EH (cell line): ENCODE measurements at regions not wholly inside any gene's neighbourhood (a gene's known extent, or its start where the extent isn't known, plus 50 kb on each side); places are given as distances from the start of the nearest gene placed in this dataset.

Source experiments
- DNase-seq: peaks from one replicate; pipeline ENCODE4 v3.0.0-alpha.2; 2015; ENCODE audit warnings: low read depth

DNA sequence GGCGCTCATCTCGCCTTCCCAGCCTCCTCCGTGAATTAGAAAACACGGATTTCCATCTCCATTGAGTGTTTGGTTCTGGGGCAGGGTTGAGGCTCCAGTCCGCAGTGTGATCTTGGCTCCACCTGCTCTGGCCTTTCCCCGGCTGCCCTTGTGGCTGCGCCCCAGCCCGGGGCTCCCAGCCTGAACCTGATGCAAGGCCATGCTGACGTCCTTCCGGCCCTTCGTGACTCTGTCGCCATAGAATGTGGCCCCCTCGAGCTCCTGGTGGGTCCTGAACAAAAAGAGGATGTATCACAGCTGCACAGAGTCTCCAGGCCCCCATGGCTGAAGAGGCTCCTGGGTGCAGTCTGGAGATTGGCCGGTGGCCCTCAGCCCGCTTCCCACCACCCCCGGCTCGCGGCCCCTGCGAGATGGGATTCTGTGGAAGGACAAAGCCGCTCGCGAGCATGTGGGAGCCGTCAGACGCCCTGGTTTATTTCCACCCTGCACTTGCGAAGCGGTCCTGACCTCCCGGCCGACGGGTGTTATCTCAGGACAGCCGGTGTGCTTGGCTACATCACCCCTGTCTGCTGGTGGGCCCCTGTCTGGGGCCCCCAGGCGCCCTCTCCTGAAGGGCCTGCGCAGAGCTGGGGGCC lies 1214.0 kb downstream of the BRD1 start:
- DNase-seq, result no peak

DNA sequence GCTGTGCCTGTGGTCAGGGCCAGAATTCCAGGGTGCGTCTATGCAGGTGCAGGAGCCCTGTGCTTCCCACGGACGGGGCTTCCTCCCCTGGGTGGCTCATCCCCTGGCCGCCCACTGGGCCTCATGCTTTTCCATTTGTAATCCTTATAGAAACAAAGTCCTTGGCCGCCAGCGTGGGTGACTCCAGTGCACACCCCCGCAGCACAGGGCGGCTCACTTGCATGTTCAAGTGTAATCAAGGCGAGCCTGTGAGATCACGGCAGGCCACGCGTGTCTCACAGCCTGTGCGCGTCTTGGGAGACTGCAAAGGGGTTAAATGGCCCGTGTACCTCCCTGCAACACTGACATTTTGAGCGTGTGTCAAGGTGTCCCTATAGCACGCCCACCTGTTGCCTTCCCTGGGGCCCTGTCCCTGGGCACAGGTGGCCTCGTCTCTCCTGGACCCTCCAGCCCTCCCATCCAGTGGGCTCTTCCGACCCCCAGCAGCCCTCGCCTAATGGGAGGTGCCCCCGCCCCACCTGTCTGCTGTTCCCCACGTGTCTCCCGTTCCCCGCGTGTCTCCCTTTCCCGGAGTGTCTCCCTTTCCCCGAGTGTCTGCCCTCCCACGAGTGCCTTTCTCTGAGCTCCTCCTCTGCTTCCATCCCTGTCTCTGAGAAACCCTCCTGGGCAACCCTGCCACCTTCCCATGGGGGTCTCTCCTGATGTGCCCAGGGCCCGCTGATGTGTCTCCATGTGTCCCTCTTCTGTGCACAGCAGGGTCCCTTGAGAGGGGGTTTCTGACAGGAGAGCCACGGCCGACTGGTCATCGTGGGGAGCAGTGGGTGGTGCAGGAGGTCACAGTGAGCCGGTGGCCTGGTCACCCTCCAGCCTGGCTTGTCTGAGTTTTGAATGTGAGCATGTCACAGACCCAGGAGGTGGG lies 1215.3 kb downstream of the BRD1 start:
- no peak for DNase-seq

DNA sequence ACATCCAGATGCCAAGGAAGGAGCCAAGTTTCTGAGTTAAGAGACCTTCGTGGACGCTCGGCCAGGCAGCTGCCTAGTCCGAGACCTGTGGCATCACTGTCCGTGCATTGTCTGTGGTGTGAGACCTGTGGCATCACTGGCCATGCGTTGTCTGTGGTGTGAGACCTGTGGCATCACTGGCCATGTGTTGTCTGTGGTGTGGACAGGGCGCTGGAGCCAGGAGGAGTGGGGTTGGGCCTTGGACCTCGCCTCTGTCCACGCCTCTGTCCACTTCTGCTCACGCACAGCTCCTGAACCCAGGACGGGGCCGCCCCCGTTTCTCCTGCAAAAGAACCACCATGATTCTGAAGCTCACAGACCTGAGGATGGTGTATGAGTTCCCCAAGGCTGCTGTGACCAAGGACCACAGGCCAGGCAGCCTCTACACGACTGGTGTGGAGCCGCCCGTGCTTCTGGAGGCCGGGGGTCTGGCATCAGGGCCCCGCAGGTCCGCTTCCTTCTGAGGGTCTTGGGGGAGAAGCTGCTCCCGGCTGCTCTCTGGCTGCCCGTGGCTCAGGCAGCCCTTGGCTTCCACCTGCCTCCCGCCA lies 1218.3 kb downstream of the BRD1 start:
- no peak for DNase-seq

DNA sequence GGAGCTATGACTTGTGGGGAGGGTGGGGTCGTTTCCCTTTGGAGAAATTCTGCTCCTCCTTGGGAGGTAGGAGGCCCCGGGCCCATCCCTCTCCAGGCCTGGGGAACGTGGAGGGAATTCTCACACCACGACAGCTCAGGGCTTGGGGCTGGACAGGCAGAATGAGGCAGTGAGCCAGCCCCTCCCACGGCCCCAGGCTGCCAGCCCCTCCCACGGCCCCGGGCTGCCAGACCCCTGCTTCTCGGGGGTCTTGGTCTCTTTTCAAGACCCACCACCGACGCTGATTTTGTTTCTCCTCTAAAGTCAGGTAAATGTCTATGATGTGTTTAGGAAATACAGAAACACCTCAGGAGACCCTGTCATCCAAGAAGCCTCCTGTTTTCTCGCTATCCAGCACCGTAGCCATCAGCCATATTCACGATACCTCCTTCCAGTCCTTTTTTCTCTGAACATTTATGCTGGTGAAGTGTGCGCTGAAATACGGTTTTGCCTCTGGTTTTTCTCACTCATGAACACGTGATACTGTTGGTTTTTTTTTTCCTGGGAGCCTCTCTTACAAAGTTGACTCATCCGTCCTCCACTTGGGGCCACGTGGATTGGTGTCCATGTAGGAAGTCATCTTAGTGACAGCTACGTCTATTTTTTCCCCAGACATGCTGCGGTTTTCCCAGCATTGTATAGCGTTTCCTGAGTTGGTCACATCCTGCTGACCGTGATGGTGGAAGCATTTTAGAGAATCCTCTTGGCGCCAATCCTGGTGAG lies 1219.6 kb downstream of the BRD1 start:
- no peak for DNase-seq

DNA sequence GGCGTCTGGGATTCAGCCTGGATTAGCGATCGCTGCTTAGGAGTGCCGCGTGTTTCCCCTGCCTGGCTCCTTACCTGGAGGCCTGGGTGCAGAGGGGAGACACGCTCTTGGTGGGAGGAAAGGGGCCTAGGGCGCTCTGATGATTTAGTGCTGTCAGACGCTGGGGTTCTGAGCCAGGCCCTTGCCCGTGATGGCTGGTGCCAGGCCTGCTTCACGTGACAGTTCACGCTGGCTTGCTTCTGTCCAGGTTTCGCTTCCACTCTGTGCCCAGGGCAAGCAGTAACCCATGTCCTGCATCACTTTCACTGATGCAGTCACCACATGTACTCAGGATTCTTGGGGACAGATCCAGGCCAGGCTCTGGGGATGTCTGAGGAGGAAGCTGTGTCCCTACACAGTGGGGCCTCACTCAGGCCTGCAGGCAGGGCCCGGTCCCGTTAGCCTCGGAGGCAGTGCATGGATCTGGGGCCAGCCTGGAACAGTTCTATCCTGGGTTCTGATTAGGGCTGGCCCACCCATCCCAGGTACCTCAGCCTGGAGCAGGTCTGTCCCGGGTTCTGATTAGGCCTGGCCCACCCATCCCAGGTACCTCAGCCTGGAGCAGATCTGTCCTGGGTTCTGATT lies 1220.9 kb downstream of the BRD1 start:
- DNase-seq, result no peak

DNA sequence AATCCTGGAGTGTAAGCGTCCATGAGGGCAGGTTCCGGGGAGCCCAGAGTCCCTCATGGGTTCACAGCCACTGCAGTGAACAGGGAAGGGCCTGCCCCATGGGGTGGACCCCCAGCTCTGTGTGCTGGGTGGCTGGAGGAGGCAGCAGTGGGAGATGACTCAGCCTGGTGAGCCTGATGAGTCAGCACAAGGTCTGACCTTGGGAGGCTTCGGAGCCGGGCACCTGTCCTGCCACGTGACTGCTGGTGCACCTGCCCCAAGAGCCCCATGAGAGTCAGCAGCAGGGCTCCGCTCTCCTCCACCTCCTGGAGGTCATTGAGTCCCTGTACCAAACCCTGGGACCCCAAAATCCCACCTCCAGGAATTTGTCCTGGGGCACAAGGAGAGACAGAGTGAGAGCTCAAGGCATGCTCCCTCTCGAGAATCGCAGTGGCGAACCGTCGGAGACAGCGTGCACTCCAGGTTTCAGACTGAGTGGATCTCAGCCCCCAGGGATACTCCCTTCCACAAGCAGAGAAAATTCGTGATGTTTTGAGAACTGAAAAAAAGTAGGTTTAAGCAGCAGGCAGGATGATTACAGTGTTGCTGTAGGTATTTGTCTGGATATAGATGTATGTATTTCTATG lies 1221.7 kb downstream of the BRD1 start:
- DNase-seq, result no peak

DNA sequence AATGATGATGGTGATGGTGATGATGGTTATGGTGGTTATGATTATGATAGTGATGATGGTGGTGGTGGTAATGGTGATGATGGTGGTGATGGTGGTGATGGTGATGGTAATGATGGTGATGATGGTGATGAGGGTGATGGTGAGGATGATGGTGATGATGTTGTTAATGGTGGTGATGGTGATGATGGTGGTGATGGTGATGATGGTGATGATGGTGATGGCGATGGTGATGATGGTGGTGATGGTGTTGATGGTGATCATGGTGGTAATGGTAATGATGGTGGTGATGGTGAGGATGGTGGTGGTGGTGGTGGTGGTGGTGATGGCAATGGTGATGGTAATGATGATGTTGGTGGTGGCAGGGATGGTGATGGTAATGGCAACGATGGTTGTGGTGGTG lies 1222.5 kb downstream of the BRD1 start:
- DNase-seq, result no peak

DNA sequence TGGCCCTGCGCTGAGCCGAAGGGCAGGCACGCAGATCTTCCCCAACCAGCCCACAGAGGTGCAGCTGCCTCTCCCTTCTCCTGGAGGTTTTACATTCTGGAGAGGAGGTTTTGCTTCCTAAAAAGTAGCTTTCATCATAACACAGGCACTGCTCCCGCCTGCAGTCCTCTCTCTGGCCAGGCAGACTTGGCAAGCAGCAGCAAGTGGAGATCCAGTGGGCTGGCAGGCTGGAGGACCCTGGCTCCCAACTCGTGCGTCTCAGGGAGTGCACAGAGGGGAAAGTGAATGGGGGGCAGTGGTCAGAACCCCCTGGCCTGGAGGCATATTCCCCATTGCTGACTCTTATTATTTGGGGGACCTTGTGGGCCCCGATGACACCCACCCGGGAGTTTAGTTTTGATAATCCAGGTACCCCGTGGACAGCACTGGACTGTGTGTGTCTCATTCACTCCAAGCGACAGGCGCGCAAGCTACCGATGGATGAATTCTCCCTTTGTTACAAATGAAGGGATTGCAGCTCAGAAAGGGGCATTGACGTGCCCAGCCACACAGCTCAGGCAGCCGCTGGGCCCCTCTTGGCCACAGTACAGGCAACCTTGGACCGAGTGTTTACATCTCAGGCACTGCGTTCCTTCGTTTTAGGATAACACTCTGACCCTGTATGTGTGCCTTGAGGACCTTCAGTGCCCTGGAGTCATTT lies 1223.9 kb downstream of the BRD1 start:
- no peak for DNase-seq

DNA sequence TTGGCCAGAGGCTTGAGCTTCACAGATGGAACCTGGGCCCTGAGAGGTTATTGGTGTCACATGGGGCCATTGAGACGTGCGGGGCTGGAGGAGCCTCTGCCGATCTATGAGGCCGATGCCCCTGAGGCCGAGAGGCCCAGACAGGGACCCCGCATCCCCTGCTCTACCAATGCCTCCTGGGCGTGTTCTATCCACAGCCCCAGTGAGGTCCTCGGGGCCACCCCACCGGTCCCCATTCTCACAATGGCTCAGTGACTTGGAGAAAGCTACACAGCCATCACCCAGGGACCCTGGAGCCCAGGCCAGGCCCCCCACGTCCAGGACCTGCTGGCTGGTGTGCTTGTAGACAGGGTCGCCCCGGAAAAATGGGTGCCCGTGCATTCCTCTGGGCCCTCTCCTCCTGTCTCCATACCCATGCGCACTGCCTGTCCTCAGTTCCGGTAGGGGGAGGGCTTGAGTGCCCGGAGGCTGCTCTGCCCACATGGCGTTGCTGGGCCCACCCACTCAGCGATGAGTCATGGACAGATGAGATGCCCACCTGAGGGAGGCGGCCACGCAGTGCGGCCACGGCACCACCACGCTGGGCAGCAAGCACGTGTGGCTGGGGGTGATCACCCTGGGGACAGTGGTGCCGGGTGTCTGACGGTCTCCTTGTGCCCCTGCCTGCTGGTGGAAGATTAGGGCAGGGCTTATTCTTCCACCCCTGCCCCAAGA lies 1224.7 kb downstream of the BRD1 start:
- DNase-seq, result no peak

DNA sequence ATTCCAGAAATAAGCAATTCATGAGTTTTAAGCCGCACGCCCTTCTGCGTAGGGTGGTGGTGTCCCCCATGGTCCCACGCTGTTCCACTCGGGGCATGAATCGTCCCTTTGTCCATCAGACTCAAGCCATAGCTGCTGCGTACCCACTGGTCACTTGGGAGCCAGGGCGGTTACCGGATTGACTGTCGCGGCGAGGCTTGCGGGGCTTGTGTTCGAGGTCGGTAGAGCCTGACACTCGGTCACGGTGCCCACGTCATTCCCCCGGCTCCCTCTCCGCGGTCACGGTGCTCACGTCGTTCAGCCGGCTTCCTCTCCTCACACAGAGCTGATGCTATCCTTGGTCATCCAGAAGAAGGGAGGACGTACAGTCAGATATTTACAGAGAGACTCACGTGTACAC lies 1227.0 kb downstream of the BRD1 start:
- no peak for DNase-seq

DNA sequence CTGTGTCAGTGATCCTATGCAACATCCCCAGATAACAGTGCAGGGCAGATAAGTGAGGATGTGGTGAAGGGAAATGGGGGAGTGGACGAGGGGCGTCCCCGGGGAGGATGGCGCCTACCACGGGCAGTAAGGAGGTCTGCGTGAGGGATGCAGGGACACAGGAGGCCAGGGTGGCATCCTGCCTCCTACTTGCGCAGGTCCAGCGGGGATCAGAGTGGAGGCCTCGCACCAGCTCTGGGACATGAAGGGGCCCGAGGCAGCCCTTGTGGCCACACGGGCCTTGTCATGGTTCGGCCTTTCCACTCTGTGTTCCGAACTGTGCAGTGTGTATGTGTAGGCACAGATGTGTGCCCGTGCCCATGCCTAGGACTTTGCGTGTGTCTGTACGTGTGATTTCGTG lies 1227.5 kb downstream of the BRD1 start:
- no peak for DNase-seq

DNA sequence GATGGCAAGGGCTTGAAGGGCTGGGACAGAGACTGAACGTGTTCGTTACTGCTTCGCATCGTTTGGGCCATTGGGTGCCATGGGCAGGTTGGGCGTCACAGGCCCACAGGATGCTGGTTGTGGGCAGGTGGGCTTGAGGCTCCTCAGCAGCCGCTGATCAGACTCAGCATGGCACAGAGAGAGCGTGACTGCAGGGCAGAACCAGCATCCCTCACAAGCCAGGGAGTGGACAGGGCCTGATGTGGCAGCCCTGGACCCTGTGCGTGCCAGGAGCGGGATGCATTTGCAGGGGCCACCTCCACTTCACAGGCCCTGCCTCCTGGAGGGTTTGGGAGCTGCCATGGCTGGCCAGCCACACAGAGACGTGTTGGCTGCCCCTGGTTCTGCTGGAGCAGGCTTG lies 1228.3 kb downstream of the BRD1 start:
- no peak for DNase-seq

DNA sequence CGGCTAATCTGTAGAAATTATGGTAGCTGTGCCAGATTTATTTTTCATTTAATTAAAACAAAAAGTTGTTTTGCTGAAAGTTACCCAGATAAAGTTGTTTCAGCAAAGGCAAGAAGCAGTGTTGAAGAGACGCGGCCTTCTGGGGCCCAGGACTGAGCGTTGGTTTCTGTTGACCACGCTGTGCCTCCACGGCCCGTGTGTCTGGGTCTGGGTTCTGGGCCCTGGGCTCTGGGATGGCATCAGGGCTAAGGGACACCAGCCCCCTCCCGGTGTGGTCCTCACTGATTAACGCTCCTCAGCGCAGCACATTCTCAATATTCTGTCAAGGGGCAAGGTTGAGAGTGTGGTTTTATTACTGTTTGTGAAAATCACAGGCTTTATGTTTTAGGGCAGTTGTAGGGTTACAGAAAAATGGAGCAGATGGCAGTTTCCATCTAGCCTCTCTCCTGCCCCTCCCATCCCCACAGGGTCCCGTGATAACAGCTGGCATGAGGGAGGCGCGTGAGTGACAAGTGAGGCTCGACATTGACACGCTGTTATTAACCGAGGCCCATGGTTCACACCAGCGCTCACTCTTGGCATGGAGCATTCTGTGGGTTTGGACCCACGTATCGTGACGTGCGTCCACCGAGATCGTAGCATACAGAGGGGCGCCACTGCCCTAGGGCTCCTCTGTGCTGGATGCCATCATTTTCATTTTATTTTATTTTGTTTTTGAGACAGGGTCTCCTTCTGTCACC lies 1231.4 kb downstream of the BRD1 start:
- DNase-seq, result no peak

DNA sequence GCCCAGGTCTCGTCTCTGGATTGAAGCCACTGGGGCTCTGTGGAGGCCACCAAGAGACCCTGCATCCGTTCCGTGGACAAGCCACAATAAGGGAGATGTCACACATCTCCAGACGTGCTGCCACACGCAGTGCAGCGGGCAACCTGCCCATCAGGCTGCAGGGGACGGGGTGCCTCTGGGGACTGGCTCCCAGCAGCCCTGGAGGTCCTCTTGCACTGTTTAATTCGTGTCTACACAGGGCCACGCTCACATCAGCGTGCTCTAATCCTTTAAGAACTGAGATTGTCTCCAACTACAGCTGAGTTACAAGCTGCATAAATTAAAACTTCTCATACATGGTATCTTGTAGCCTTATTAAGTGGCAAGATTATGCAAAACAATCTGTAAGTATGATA lies 1232.2 kb downstream of the BRD1 start:
- DNase-seq, result no peak

DNA sequence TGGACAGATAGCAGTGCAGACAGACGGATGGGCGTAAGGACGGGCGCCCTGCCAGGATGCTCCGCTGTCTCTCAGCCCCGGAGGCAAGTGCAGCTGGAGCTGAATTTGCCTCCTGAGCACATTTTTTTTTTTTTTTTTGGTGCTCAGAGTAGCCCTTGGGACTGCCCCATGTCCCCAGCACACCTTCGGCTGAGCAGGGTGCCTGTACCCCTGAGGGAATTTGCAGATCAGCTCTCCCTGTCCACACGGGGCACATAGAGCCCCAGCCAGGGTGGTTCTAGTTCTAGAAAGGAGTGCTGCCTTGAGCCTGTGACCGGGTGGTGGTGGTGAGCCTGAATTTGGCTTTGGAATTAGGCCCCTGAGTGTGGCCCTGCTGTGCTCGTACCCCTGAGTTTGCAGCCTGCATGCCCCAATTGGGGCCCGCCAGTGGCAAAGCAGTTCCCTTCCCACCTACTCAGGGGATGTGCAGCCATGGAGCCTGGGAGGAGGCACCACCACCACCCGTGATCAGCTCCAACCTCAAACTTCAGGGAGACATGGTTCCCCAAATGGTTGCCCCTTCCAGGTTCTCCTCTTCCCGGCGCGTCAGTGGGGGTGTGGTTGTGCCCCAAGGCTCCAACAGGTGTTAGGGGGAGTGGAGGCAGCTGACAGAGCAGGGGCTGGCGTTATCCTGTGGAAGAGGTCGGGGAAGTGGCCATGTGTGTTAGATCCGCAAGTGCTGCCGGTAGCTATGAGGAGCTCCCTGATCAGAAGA lies 1232.7 kb downstream of the BRD1 start:
- DNase-seq, result no peak

DNA sequence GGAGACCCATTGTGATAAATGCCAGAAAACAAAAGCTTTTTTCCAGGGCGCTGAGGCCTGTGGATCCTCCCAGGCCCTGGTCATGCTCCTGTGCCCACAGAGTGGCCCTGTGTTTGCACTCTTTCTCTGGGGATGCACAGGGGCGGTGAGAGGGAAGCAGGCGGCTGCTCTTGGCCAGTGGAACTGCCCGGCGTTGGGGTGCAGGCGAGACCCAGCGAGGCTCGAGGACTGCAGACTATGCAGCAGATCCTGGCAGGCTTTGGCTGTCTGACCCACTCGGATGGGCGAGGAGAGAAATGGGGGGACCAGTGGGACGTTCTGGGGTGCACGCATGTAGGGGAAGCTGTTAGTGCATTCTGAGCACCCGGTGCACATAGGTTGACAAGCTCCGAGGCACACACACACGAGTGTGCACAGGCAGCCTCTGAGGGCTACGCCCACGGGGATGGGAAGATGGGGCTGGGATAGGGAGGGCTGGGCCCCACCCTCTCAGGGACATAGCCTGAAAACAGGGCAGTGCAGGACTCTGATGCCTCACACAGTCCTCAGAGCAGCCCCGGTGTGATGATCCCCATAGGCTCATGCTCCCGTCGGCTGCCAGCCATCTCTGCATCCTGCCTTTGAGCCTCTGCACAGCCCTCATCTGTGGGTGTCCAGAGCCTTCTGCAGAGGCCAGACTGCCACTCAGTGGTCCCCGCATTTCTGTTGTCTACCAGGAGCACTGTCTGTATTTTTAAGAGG lies 1233.5 kb downstream of the BRD1 start:
- no peak for DNase-seq

DNA sequence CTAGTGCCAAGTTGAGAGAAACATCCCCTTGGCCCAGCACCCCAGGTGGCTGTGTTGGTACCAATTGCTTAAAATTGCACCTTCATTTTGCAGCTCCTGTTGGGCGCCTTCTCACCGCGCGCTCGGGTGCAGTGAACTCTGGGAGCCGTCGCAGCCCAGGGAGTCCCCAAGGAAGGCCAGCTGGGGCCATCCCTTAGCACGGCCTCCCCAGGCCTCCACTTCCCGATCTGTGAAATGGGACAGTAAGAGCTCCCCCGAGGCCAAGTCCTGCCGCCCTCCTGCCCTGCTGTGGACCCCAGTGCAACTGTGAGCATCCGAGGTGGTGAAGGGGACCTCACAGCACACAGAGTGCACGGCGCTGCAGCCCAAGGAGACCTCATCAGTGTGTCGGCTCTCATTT lies 1234.1 kb downstream of the BRD1 start:
- DNase-seq, result no peak

DNA sequence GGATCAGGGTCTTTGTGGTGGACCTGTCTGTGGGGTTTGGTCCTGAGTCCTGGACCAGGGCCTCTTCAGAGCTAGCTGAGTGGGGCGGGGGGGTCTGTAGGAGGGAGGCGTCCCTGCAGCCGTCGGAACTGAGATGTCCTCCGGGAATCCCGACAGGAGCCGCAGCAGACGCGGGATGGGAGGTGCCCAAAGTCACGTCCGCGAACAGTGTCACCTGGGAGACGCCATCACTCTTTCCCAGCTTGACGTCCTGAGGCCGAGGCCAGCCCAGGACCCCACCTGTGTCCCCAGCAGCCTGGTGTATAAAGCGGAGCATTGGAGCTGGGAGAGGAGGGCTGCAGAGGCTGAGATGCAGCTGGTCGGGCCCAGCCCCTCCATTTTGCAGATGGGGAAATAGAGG lies 1234.7 kb downstream of the BRD1 start:
- no peak for DNase-seq
